Psoas muscle (tissue), 7 donors: ENCODE measurements at regions not wholly inside any gene's neighbourhood (a gene's known extent, or its start where the extent isn't known, plus 50 kb on each side); places are given as distances from the start of the nearest gene placed in this dataset.

Experiments used
- ATAC-seq, 4 donors: fragments of 200-7000 bp; cut with Tn5 transposase; one replicate each; pipeline ENCODE4 v1.9.1; 2020; ENCODE audit warnings: moderate library complexity in 3 of 4, mild to moderate bottlenecking in 2 of 4
- DNase-seq, 2 donors: peaks; one replicate each; pipeline ENCODE4 v3.0.0-alpha.2; 2020
- H3K27ac ChIP-seq: fragments of 200-600 bp; one replicate; pipeline ENCODE4 v1.8.0; 2022
- H3K27me3 ChIP-seq, 3 donors: fragments of 200-600 bp in 1 of 3; one replicate each; pipeline versions ENCODE4 v1.6.1 to v1.8.0; 2013 to 2022; ENCODE audit warnings: low read length in 2 of 3, mild to moderate bottlenecking in 2 of 3, moderate library complexity in 1 of 3; ENCODE audit not compliant: insufficient read depth in 3 of 3
- H3K36me3 ChIP-seq, 2 donors: fragments of 200-600 bp in 1 of 2; one replicate each; pipeline versions ENCODE4 v1.6.1 to v1.8.0; 2013 to 2022; ENCODE audit warnings: low read depth in 1 of 2, mild to moderate bottlenecking in 1 of 2, moderate library complexity in 1 of 2; ENCODE audit not compliant: insufficient read depth in 1 of 2
- H3K4me1 ChIP-seq: fragments of 200-600 bp; one replicate; pipeline ENCODE4 v1.8.0; 2022
- H3K4me3 ChIP-seq: fragments of 200-600 bp; one replicate; pipeline ENCODE4 v1.8.0; 2022; ENCODE audit warnings: mild to moderate bottlenecking
- H3K9me3 ChIP-seq: fragments of 200-600 bp; one replicate; pipeline ENCODE4 v1.8.0; 2022
- WGBS, 3 donors: extraction: QIAGEN DNeasy Blood & Tissue Kit; methylation state at CpG; one replicate each; pipeline versions ENCODE4 v1.1.6 to v1.1.7; 2013; 5-methylcytosine and 5-hydroxymethylcytosine counted together
- intact Hi-C, 2 donors: fragments of 100-400 bp; cut with DNase I; formaldehyde crosslinking; loops; one replicate each; pipeline versions ENCODE4 v1.11.0 to v1.14.2; 2022
- TF ChIP-seq, protein P1 (sequence below): fragments of 200-600 bp; IDR thresholded peaks from one replicate; pipeline ENCODE4 v1.8.0; 2022; ENCODE audit warnings: antibody characterized with exemption
- donor health status: healthy with polysubstance abuse.
- donor health status: DM: no; HTN: no; CAD: no; lungs with moderate emphysema.
- donor health status: Bipolar disorder and iron deficiency.
- donor health status: healthy.
- donor health status: DM: yes; HTN: yes; CAD: no.
- donor health status: DM: no; HTN: no; CAD: no.
- donor health status: DM: yes; HTN: yes; CAD: no.

DNA sequence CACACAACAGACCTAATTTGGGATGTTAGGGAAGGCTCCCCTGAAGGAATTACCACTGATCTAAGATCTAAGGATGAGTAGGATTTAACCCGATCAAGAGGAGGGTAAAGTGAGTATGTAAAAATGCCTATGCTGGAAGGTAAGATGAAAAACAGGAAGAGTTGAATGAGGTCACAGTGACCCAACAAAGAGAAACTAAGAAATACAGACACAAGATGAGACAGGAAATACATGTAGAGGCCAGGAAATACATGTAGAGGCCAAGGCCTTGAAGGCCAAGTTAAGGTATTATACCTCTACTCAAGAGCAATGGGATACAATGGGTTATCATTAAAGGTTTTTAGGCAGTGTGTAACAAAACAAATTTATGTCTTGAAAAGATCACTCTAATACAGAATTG, 131.6 kb upstream of the TANK start:
- H3K4me3 ChIP-seq: no peak overlapping the region
- ATAC-seq (no peak), DNase-seq (no peak)
- intact Hi-C loops: no loop called here
- H3K36me3 ChIP-seq: no peaks in the 10 kb centered on the region
- peaks cover 17% of the 10 kb centered on the region for H3K4me1 ChIP-seq
- H3K9me3 ChIP-seq: no peaks in the 10 kb centered on the region
- no peak overlapping the region for H3K27ac ChIP-seq
- TF ChIP-seq, protein P1, sequence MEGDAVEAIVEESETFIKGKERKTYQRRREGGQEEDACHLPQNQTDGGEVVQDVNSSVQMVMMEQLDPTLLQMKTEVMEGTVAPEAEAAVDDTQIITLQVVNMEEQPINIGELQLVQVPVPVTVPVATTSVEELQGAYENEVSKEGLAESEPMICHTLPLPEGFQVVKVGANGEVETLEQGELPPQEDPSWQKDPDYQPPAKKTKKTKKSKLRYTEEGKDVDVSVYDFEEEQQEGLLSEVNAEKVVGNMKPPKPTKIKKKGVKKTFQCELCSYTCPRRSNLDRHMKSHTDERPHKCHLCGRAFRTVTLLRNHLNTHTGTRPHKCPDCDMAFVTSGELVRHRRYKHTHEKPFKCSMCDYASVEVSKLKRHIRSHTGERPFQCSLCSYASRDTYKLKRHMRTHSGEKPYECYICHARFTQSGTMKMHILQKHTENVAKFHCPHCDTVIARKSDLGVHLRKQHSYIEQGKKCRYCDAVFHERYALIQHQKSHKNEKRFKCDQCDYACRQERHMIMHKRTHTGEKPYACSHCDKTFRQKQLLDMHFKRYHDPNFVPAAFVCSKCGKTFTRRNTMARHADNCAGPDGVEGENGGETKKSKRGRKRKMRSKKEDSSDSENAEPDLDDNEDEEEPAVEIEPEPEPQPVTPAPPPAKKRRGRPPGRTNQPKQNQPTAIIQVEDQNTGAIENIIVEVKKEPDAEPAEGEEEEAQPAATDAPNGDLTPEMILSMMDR: no peak
- WGBS, 3 donors: 83 to 97% (median 95%) methylated on average over 1 of the region's 1 CpG
- H3K27me3 ChIP-seq: no peaks in the 10 kb centered on the region

DNA sequence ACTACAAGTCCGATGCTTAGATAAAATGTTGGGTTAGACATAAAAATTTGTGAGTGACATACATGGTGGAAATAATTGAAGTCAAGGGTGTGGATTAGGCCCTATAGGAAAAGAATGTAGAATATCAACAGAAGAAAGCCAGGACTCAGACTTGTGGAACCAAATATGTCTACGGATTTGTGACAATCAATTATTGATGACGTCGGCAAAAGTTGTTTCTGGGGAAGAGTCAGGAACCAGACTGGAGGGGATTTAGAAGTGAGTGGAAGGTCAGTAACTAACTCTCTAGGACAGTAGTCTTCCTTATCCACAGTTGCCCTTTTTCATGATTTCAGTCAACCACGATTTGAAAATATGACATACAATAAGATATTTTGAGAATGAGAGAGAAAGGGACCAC, 130.9 kb upstream of the TANK start:
- H3K36me3 ChIP-seq: no peaks in the 10 kb centered on the region
- no peak for ATAC-seq
- no peaks in the 10 kb centered on the region for H3K27me3 ChIP-seq
- TF ChIP-seq, protein P1: no peak
- peaks cover 17% of the 10 kb centered on the region for H3K4me1 ChIP-seq
- H3K9me3 ChIP-seq: no peaks in the 10 kb centered on the region
- H3K4me3 ChIP-seq: no peak overlapping the region
- no peak for DNase-seq
- H3K27ac ChIP-seq: no peak overlapping the region
- WGBS, 3 donors: 92 to 96% (median 93%) methylated on average over 5 of the region's 5 CpGs
- intact Hi-C loops: no loop called here

DNA sequence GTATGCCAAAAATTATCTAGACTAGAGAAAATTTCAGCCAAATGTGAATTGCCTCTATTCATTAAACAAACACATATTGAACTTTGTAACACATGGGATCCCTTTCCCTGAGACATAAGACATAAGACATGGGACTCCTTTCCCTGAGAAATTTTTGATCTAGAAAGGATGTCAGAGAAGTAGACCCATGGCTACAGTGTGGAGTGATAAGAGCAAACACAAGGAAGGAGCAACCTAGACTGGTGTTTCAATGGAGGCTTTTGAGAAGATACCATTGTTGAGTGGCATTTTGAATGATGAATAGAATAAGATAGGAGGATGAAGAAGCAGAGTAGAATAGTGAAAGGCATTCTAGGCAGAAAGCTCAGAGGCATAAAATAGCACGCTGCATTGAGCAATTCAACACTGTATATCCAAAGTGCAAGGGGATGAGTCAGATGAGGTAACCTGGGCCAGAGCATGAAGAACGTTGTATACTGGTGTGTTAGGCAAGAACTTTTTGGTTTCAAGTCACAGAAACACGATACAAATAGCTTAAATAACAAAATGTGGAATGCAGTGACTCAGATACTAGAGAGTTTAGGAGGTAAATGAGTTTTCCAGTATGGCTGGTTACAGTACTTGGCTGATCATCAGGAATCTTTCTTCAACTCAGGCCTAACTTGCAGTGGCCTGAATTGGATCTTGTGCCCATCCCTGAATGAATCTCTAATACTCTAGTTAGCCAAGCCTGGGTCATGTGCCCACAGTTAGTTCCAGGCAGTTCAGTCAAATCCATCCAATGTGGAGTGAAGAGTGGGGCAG, 129.8 kb upstream of the TANK start:
- Histone ChIP-seq H3K4me3 (no peak overlapping the region), H3K9me3 (no peaks in the 10 kb centered on the region), H3K27ac (peak overlapping the region; percentile 75), H3K4me1 (peaks cover 17% of the 10 kb centered on the region), H3K27me3 (no peaks in the 10 kb centered on the region), H3K36me3 (no peaks in the 10 kb centered on the region)
- intact Hi-C loops: no loop called here
- 21 to 28% (median 27%) methylated on average over 3 of the region's 3 CpGs for WGBS, 3 donors
- ATAC-seq (peak; percentile 97), DNase-seq (peak; percentile 31 to 55)
- TF ChIP-seq, protein P1: no peak

- 97 to 98% (median 98%) methylated on average over 3 of the region's 3 CpGs for WGBS, 3 donors
- intact Hi-C loops: no loop called here
These were observed 128.7 kb upstream of the TANK start for GRCh38 chr2:161031511-161031910.

More at GRCh38 chr2:161031511-161031910, 128.7 kb upstream of the TANK start:
- Histone ChIP-seq H3K27ac (peak overlapping the region; percentile 75), H3K4me3 (no peak overlapping the region), H3K4me1 (peaks cover 17% of the 10 kb centered on the region), H3K27me3 (no peaks in the 10 kb centered on the region), H3K9me3 (no peaks in the 10 kb centered on the region), H3K36me3 (no peaks in the 10 kb centered on the region)
- no peak for ATAC-seq
- DNase-seq: no peak
- TF ChIP-seq, protein P1: no peak
